HepG2 (cell line): ENCODE measurements at regions not wholly inside any gene's neighbourhood (a gene's known extent, or its start where the extent isn't known, plus 50 kb on each side); places are given as distances from the start of the nearest gene placed in this dataset.

ENCODE experiments used
- ATAC-seq: fragments of 200-7000 bp; cut with Tn5 transposase; 3 replicates; pipeline ENCODE4 v1.9.1; 2020; ENCODE audit warnings: mild to moderate bottlenecking, moderate library complexity
- BruUV-seq: library from RNA; stranded (reverse); fragments of 400-500 nt; replicated peaks from 2 replicates; lab custom pipeline; 2021; lab: Mats Ljungman, UMichigan
- CTCF ChIA-PET: fragments of 300-600 bp; formaldehyde crosslinking; extraction: SDS; loops from one replicate; lab custom pipeline; 2021; ENCODE audit warnings: low total read pairs, inconsistent platforms, low intra/inter-chr PET ratio; lab: Yijun Ruan, JAX
- POLR2A ChIA-PET: fragments of 350-600 bp; sonication (Branson Sonifier 250); formaldehyde crosslinking; loops from one replicate; lab custom pipeline; 2020; ENCODE audit warnings: antibody characterized with exemption, inconsistent platforms; lab: Yijun Ruan, JAX
- DNase-seq: peaks from one replicate; pipeline ENCODE4 v3.0.0-alpha.2; 2015; ENCODE audit warnings: low spot score
- FAIRE-seq: peaks from 3 replicates; lab custom pipeline; 2011; peaks lifted over from hg19 to GRCh38; lab: Jason Lieb, UNC
- H2AFZ ChIP-seq: one replicate; pipeline ENCODE4 v1.6.1; 2011; ENCODE audit warnings: low read length, inconsistent platforms
- H3K27ac ChIP-seq: fragments of 300-600 bp; 3 replicates; pipeline ENCODE4 v1.8.0; 2011; ENCODE audit warnings: mixed run types, mild to moderate bottlenecking, mixed read lengths, low read length, inconsistent platforms; ENCODE audit not compliant: insufficient read depth; ENCODE audit errors: extremely low read length
- H3K27me3 ChIP-seq, 2 experiments: fragments of 200-600 bp in 1 of 2; 2 replicates in 1 of 2; 3 replicates in 1 of 2; pipeline versions ENCODE4 v1.6.0 to v1.8.0; 2011; ENCODE audit warnings: low read length in 2 of 2, mild to moderate bottlenecking in 2 of 2, moderate library complexity in 2 of 2, inconsistent platforms in 1 of 2; ENCODE audit not compliant: insufficient read depth in 2 of 2, control insufficient read depth in 1 of 2
- H3K36me3 ChIP-seq, 2 experiments: fragments of 200-600 bp in 1 of 2; replicated peaks in 1 of 2; 2 replicates in 1 of 2; 3 replicates in 1 of 2; pipeline versions ENCODE4 v1.5.1 to v1.8.0; 2011; ENCODE audit warnings: low read length in 2 of 2, inconsistent platforms in 1 of 2; ENCODE audit not compliant: insufficient read depth in 2 of 2, control insufficient read depth in 1 of 2
- H3K4me1 ChIP-seq: 2 replicates; pipeline ENCODE4 v1.5.1; 2012; ENCODE audit warnings: low read length, inconsistent platforms; ENCODE audit not compliant: insufficient read depth
- H3K4me2 ChIP-seq: 2 replicates; pipeline ENCODE4 v1.6.0; 2011; ENCODE audit warnings: low read depth, low read length, inconsistent platforms
- H3K4me3 ChIP-seq, 3 experiments: fragments of 200-600 bp in 1 of 3; sonication (generic), shearing (Covaris generic) in 1 of 3; replicated peaks in 1 of 3; 2 replicates each; pipeline ENCODE4 v1.5.1; 2011 to 2016; ENCODE audit warnings: low read length in 3 of 3, inconsistent platforms in 2 of 3, low read depth in 2 of 3, mild to moderate bottlenecking in 2 of 3, control low read depth in 1 of 3, mixed read lengths in 1 of 3; ENCODE audit not compliant: insufficient read depth in 1 of 3
- H3K79me2 ChIP-seq: one replicate; pipeline ENCODE4 v1.6.1; 2011; ENCODE audit warnings: low read length, inconsistent platforms; ENCODE audit not compliant: insufficient read depth
- H3K9ac ChIP-seq: 2 replicates; pipeline ENCODE4 v1.6.0; 2011; ENCODE audit warnings: mild to moderate bottlenecking, low read depth, low read length, inconsistent platforms; ENCODE audit not compliant: insufficient read depth
- H3K9me3 ChIP-seq: 2 replicates; pipeline ENCODE4 v1.5.1; 2012; ENCODE audit warnings: mild to moderate bottlenecking, low read length
- H4K20me1 ChIP-seq: 2 replicates; pipeline ENCODE4 v1.6.0; 2011; ENCODE audit warnings: inconsistent platforms, mild to moderate bottlenecking, low read length, moderate library complexity; ENCODE audit not compliant: insufficient read depth
- BRD4 ChIP-seq: sonication (generic); formaldehyde crosslinking; IDR thresholded peaks from 2 replicates; pipeline ENCODE4 v1.4.0; 2020; ENCODE audit warnings: missing genetic modification reagents
- E2F2 ChIP-seq: sonication (generic); formaldehyde crosslinking; IDR thresholded peaks from 2 replicates; pipeline ENCODE4 v1.4.0; 2020; ENCODE audit warnings: missing genetic modification reagents, borderline replicate concordance
- HNRNPLL ChIP-seq: fragments of 200-400 bp; formaldehyde crosslinking; IDR thresholded peaks from 2 replicates; pipeline ENCODE4 v1.6.1; 2017; ENCODE audit warnings: mild to moderate bottlenecking, low read depth, low read length; ENCODE audit not compliant: poor library complexity, severe bottlenecking
- JUNB ChIP-seq: sonication (generic); formaldehyde crosslinking; IDR thresholded peaks from 2 replicates; pipeline ENCODE4 v1.8.0; 2022; ENCODE audit warnings: missing genetic modification reagents, mild to moderate bottlenecking, borderline replicate concordance
- PBX3 ChIP-seq: sonication (generic); formaldehyde crosslinking; IDR thresholded peaks from 2 replicates; pipeline ENCODE4 v1.8.1; 2023; ENCODE audit warnings: missing genetic modification reagents, inconsistent platforms, borderline replicate concordance
- PRDM4 ChIP-seq: sonication (generic); formaldehyde crosslinking; IDR thresholded peaks from 2 replicates; pipeline ENCODE4 v1.9.0; 2021; ENCODE audit warnings: missing genetic modification reagents, borderline replicate concordance
- RAD21 ChIP-seq: fragments of 450-650 bp; formaldehyde crosslinking; IDR thresholded peaks from 2 replicates; pipeline ENCODE4 v1.5.0; 2020; ENCODE audit warnings: mild to moderate bottlenecking
- RARG ChIP-seq: sonication (generic); formaldehyde crosslinking; IDR thresholded peaks from 2 replicates; pipeline ENCODE4 v1.4.0; 2020; ENCODE audit warnings: low read depth, mild to moderate bottlenecking, missing genetic modification reagents
- RELA ChIP-seq: sonication (generic); formaldehyde crosslinking; IDR thresholded peaks from 2 replicates; pipeline ENCODE4 v1.4.0; 2020; ENCODE audit warnings: missing genetic modification reagents
- SIN3A ChIP-seq: IDR thresholded peaks from 2 replicates; pipeline ENCODE4 v1.6.1; 2011; ENCODE audit warnings: low read depth, mild to moderate bottlenecking, control low read depth, low read length, borderline replicate concordance
- ZNF329 ChIP-seq: sonication (generic); formaldehyde crosslinking; IDR thresholded peaks from 2 replicates; pipeline ENCODE4 v1.9.0; 2021; ENCODE audit warnings: low read depth, mild to moderate bottlenecking, missing genetic modification reagents
- ZNF549 ChIP-seq: sonication (generic); formaldehyde crosslinking; IDR thresholded peaks from 2 replicates; pipeline ENCODE4 v1.5.0; 2020; ENCODE audit warnings: missing genetic modification reagents
- ZNF7 ChIP-seq: IDR thresholded peaks from 2 replicates; pipeline ENCODE4 v1.6.1; 2016; ENCODE audit warnings: missing biosample characterization, missing genetic modification reagents
- ZNF713 ChIP-seq: sonication (generic); formaldehyde crosslinking; IDR thresholded peaks from 2 replicates; pipeline ENCODE4 v1.4.0; 2020; ENCODE audit warnings: mild to moderate bottlenecking, missing genetic modification reagents
- ZNF781 ChIP-seq: sonication (generic); formaldehyde crosslinking; IDR thresholded peaks from 2 replicates; pipeline ENCODE4 v1.5.1; 2020; ENCODE audit warnings: borderline replicate concordance, mild to moderate bottlenecking, missing genetic modification reagents; ENCODE audit errors: not compliant biosample characterization
- ZNF83 ChIP-seq: sonication (generic); formaldehyde crosslinking; IDR thresholded peaks from 2 replicates; pipeline ENCODE4 v1.4.0; 2020; ENCODE audit warnings: missing genetic modification reagents, mild to moderate bottlenecking, borderline replicate concordance
- WGBS: methylation state at CpG from one replicate; pipeline ENCODE4 v1.1.6; 2017; ENCODE audit warnings: low lambda C conversion rate; 5-methylcytosine and 5-hydroxymethylcytosine counted together
- in situ Hi-C: cut with HindIII; loops from 2 replicates; pipeline ENCODE4 v1.10.0; 2017; ENCODE audit warnings: low pct_unique_long_range_greater_than_20kb; ENCODE audit not compliant: extremely low pct_ligation_motif_present
- intact Hi-C: fragments of 100-400 bp; cut with micrococcal nuclease; formaldehyde crosslinking; loops from one replicate; pipeline ENCODE4 v1.10.0; 2022; ENCODE audit not compliant: unreplicated experiment
- TF ChIP-seq, protein P1 (sequence below): sonication (generic); formaldehyde crosslinking; IDR thresholded peaks from 2 replicates; pipeline ENCODE4 v1.5.0; 2020; ENCODE audit warnings: mild to moderate bottlenecking, low read depth, missing genetic modification reagents, borderline replicate concordance
- TF ChIP-seq, protein P2 (sequence below): sonication (generic); formaldehyde crosslinking; IDR thresholded peaks from 2 replicates; pipeline ENCODE4 v1.4.0; 2020; ENCODE audit warnings: missing genetic modification reagents, borderline replicate concordance

DNA sequence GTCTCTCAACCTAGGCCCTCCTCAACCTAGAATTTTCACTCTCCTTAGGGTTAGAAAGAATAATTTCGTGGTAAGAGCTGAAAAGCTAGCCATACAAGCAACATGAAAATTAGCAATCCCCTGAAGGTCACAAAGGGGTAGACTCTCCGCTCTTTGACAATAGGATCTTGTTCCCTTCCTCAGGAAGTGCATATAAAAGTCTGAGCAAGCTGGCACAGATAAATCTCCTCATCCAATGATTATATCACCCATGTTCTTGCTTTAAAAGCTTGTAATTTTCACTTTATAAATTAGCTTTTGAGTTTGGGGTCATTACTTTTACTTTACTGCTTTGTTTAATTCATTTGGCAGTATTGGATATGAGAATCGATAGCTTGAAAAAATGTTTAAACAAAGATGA lies 852.3 kb upstream of the CRIM1 start (continued):
- no peak for TF ChIP-seq PRDM4 (CRISPR knock-in tag)
- TF ChIP-seq, protein P1, sequence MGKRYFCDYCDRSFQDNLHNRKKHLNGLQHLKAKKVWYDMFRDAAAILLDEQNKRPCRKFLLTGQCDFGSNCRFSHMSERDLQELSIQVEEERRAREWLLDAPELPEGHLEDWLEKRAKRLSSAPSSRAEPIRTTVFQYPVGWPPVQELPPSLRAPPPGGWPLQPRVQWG (CRISPR knock-in tag): no peak
- no peak for TF ChIP-seq PBX3 (CRISPR knock-in tag)
- TF ChIP-seq ZNF713 (CRISPR knock-in tag): no peak
- no peak for TF ChIP-seq SIN3A
- TF ChIP-seq BRD4 (CRISPR knock-in tag): no peak
- no peak for TF ChIP-seq RAD21 (CRISPR knock-in tag)

DNA sequence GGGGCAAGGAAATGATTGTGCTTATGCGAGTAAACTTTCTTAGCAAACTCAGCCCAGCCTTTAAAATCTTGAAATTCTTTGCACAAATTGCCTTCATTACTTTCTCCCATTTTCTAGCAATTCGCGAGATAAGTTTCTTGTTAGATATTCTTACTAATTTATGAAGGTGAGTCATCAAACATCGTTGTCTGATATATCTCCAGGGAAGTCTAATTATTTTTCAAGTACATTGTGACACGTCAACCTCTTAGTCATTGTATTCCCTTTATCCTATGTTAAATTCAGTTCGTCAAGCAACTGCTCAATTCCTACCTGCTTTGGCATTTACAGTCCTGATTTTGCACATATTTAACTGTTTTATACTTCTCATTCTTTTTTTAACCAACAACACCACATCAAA lies 854.5 kb upstream of the CRIM1 start:
- no peak for ATAC-seq
- TF ChIP-seq ZNF549 (CRISPR knock-in tag) (no peak), RELA (CRISPR knock-in tag) (no peak), ZNF329 (CRISPR knock-in tag) (no peak), ZNF7 (CRISPR knock-in tag) (no peak), RARG (CRISPR knock-in tag) (no peak), E2F2 (no peak), HNRNPLL (no peak), ZNF781 (CRISPR knock-in tag) (no peak), JUNB (CRISPR knock-in tag) (no peak), ZNF83 (CRISPR knock-in tag) (no peak)
- TF ChIP-seq, protein P2, sequence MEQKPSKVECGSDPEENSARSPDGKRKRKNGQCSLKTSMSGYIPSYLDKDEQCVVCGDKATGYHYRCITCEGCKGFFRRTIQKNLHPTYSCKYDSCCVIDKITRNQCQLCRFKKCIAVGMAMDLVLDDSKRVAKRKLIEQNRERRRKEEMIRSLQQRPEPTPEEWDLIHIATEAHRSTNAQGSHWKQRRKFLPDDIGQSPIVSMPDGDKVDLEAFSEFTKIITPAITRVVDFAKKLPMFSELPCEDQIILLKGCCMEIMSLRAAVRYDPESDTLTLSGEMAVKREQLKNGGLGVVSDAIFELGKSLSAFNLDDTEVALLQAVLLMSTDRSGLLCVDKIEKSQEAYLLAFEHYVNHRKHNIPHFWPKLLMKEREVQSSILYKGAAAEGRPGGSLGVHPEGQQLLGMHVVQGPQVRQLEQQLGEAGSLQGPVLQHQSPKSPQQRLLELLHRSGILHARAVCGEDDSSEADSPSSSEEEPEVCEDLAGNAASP: no peak

More for the DNA sequence above, 854.5 kb upstream of the CRIM1 start:
- no TSS peak for BruUV-seq
- no peak overlapping the region for H3K27ac ChIP-seq
- no peaks in the 10 kb centered on the region for H4K20me1 ChIP-seq
- H3K9ac ChIP-seq: no peak overlapping the region
- no peak overlapping the region for H3K4me3 ChIP-seq
- H3K4me1 ChIP-seq: no peaks in the 10 kb centered on the region
- H3K36me3 ChIP-seq: no peaks in the 10 kb centered on the region
- intact Hi-C loops: loop anchor here (10.0 kb wide), 1 partner anchor 1636 kb away; no protein-coding TSS in a partner anchor
- 39% methylated on average over 6 of the region's 6 CpGs for WGBS
- peaks cover 62% of the 10 kb centered on the region for H3K9me3 ChIP-seq
- DNase-seq (no peak), FAIRE-seq (no peak)
- H3K4me2 ChIP-seq: no peak overlapping the region
- POLR2A ChIA-PET: no interaction called here
- in situ Hi-C loops: no loop called here
- CTCF ChIA-PET: no interaction called here
- H3K79me2 ChIP-seq: no peaks in the 10 kb centered on the region
- H3K27me3 ChIP-seq: no peaks in the 10 kb centered on the region
- no peak overlapping the region for H2AFZ ChIP-seq
